Gastroesophageal sphincter (tissue), 3 donors: ENCODE measurements at regions not wholly inside any gene's neighbourhood (a gene's known extent, or its start where the extent isn't known, plus 50 kb on each side); places are given as distances from the start of the nearest gene placed in this dataset.

ENCODE experiments used
- CTCF ChIP-seq, 4 experiments: fragments of 200-600 bp in 2 of 4; fragments of 450-650 bp in 2 of 4; sonication (generic) in 1 of 4; IDR thresholded peaks; one replicate each; pipeline ENCODE4 v1.5.1; 2017 to 2019; ENCODE audit warnings: antibody characterized with exemption in 4 of 4, mild to moderate bottlenecking in 2 of 4, moderate library complexity in 2 of 4
- EP300 ChIP-seq: sonication (generic); formaldehyde crosslinking; IDR thresholded peaks from one replicate; pipeline ENCODE4 v1.6.1; 2017; ENCODE audit warnings: antibody characterized with exemption, mild to moderate bottlenecking
- POLR2A ChIP-seq, 2 donors: fragments of 450-650 bp; IDR thresholded peaks; one replicate each; pipeline ENCODE4 v1.6.1; 2017; ENCODE audit warnings: antibody characterized with exemption in 2 of 2, mild to moderate bottlenecking in 2 of 2, moderate library complexity in 1 of 2
- POLR2AphosphoS5 ChIP-seq: sonication (generic); formaldehyde crosslinking; IDR thresholded peaks from one replicate; pipeline ENCODE4 v1.6.1; 2017; ENCODE audit warnings: antibody characterized with exemption

GRCh38 chr7:32239764-32240163, 169.6 kb upstream of the PDE1C start:
- TF ChIP-seq CTCF (IDR thresholded peaks at IDR 0.05) (no peak), POLR2A (IDR thresholded peaks at IDR 0.05) (no peak), EP300 (no peak), POLR2AphosphoS5 (no peak)
